Tibial artery (tissue), 4 donors: ENCODE measurements at regions not wholly inside any gene's neighbourhood (a gene's known extent, or its start where the extent isn't known, plus 50 kb on each side); places are given as distances from the start of the nearest gene placed in this dataset.

Experiments
- DNase-seq, 2 donors: peaks; one replicate each; pipeline ENCODE4 v3.0.0-alpha.2; 2019
- H3K27ac ChIP-seq, 2 donors: fragments of 200-600 bp; sonication (generic) in 1 of 2; 1 replicate in 1 of 2; 2 replicates in 1 of 2; pipeline ENCODE4 v1.5.1; 2018 to 2019; ENCODE audit warnings: mild to moderate bottlenecking in 1 of 2
- H3K27me3 ChIP-seq, 2 donors: fragments of 200-600 bp; sonication (generic) in 1 of 2; one replicate each; pipeline versions ENCODE4 v1.5.1 to v1.6.0; 2016 to 2019
- H3K36me3 ChIP-seq, 3 donors: fragments of 200-600 bp; sonication (generic) in 2 of 3; one replicate each; pipeline ENCODE4 v1.5.1; 2016 to 2019; ENCODE audit warnings: mild to moderate bottlenecking in 2 of 3
- H3K4me1 ChIP-seq, 4 donors: fragments of 200-600 bp; sonication (generic) in 2 of 4; 1 replicate in 3 of 4; 2 replicates in 1 of 4; pipeline ENCODE4 v1.5.1; 2016 to 2019
- H3K4me3 ChIP-seq, 2 donors: fragments of 200-600 bp; sonication (generic) in 1 of 2; 1 replicate in 1 of 2; 2 replicates in 1 of 2; pipeline ENCODE4 v1.5.1; 2018 to 2019; ENCODE audit warnings: mild to moderate bottlenecking in 2 of 2
- H3K9me3 ChIP-seq, 3 donors: fragments of 200-600 bp; sonication (generic) in 1 of 3; one replicate each; pipeline ENCODE4 v1.5.1; 2016 to 2019
- CTCF ChIP-seq, 2 experiments: fragments of 200-600 bp in 1 of 2; fragments of 450-650 bp in 1 of 2; IDR thresholded peaks; one replicate each; pipeline ENCODE4 v1.5.1; 2017 to 2019; ENCODE audit warnings: antibody characterized with exemption in 2 of 2, mild to moderate bottlenecking in 1 of 2, moderate library complexity in 1 of 2
- intact Hi-C: fragments of 100-400 bp; cut with DNase I; formaldehyde crosslinking; loops from one replicate; pipeline ENCODE4 v1.15.0; 2023; ENCODE audit warnings: low total_unique reads

- DNase-seq = no peak
- Histone ChIP-seq H3K27me3 (peaks cover 0 to 12% of the 10 kb centered on the region in 2 donors), H3K4me1 (no peaks in the 10 kb centered on the region), H3K4me3 (no peak overlapping the region), H3K9me3 (no peaks in the 10 kb centered on the region), H3K27ac (no peak overlapping the region), H3K36me3 (no peaks in the 10 kb centered on the region)
- intact Hi-C loops = no loop called here
- TF ChIP-seq CTCF (IDR thresholded peaks at IDR 0.05) = no peak
These were observed 151.0 kb upstream of the PRSS1 start for GRCh38 chr7:142598297-142598696.

- H3K4me3 ChIP-seq = no peak overlapping the region
These were observed 151.7 kb upstream of the PRSS1 start for GRCh38 chr7:142597547-142597946.

GRCh38 chr7:142595816-142596516 lies 153.3 kb upstream of the PRSS1 start:
- Histone ChIP-seq H3K4me3 (no peak overlapping the region), H3K4me1 (no peaks in the 10 kb centered on the region), H3K36me3 (no peaks in the 10 kb centered on the region), H3K9me3 (no peaks in the 10 kb centered on the region), H3K27me3 (peaks cover 0 to 7% of the 10 kb centered on the region in 2 donors), H3K27ac (no peak overlapping the region)
- intact Hi-C loops = no loop called here
- no peak for TF ChIP-seq CTCF (IDR thresholded peaks at IDR 0.05)
- no peak for DNase-seq

More at GRCh38 chr7:142597547-142597946, 151.7 kb upstream of the PRSS1 start:
- H3K9me3 ChIP-seq = no peaks in the 10 kb centered on the region
- peaks cover 0 to 12% of the 10 kb centered on the region in 2 donors for H3K27me3 ChIP-seq
- TF ChIP-seq CTCF (IDR thresholded peaks at IDR 0.05) = no peak
- intact Hi-C loops = no loop called here
- no peak for DNase-seq
- no peaks in the 10 kb centered on the region for H3K36me3 ChIP-seq
- no peaks in the 10 kb centered on the region for H3K4me1 ChIP-seq
- H3K27ac ChIP-seq = no peak overlapping the region

- Histone ChIP-seq H3K36me3 (no peaks in the 10 kb centered on the region), H3K4me1 (no peaks in the 10 kb centered on the region), H3K27ac (no peak overlapping the region), H3K9me3 (no peaks in the 10 kb centered on the region), H3K27me3 (peaks cover 0 to 7% of the 10 kb centered on the region in 2 donors), H3K4me3 (no peak overlapping the region)
- DNase-seq = no peak
- no peak for TF ChIP-seq CTCF (IDR thresholded peaks at IDR 0.05)
- intact Hi-C loops = no loop called here
These were observed 155.2 kb upstream of the PRSS1 start for GRCh38 chr7:142594078-142594477.

- intact Hi-C loops = no loop called here
- no peak overlapping the region for H3K4me3 ChIP-seq
- DNase-seq = no peak
- no peaks in the 10 kb centered on the region for H3K4me1 ChIP-seq
- TF ChIP-seq CTCF (IDR thresholded peaks at IDR 0.05) = no peak
- no peaks in the 10 kb centered on the region for H3K36me3 ChIP-seq
- H3K27ac ChIP-seq = no peak overlapping the region
- H3K27me3 ChIP-seq = peaks cover 0 to 7% of the 10 kb centered on the region in 2 donors
- H3K9me3 ChIP-seq = no peaks in the 10 kb centered on the region
These were observed 156.2 kb upstream of the PRSS1 start for GRCh38 chr7:142593106-142593505.
